GM06990 (cell line): ENCODE measurements at regions not wholly inside any gene's neighbourhood (a gene's known extent, or its start where the extent isn't known, plus 50 kb on each side); places are given as distances from the start of the nearest gene placed in this dataset.

Source experiments
- DNase-seq: peaks from one replicate; pipeline ENCODE4 v3.0.0-alpha.2; 2011; ENCODE audit not compliant: insufficient read length; ENCODE audit errors: extremely low read depth
- H3K27me3 ChIP-seq: replicated peaks from 2 replicates; pipeline ENCODE4 v1.6.0; 2011; ENCODE audit warnings: low read length; ENCODE audit not compliant: control insufficient read depth, insufficient read depth
- H3K36me3 ChIP-seq: 2 replicates; pipeline ENCODE4 v1.5.1; 2011; ENCODE audit warnings: low read length; ENCODE audit not compliant: control insufficient read depth, insufficient read depth
- H3K4me3 ChIP-seq: replicated peaks from 2 replicates; pipeline ENCODE4 v1.5.1; 2011; ENCODE audit warnings: low read depth, mild to moderate bottlenecking, control low read depth, low read length
- CTCF ChIP-seq: IDR thresholded peaks from 2 replicates; pipeline ENCODE4 v1.5.1; 2011; ENCODE audit warnings: low read length, control low read depth, mild to moderate bottlenecking, inconsistent platforms; ENCODE audit not compliant: insufficient read depth, poor library complexity, severe bottlenecking

GRCh38 chr11:122604621-122605020, 50.9 kb upstream of the UBASH3B start:
- no peaks in the 10 kb centered on the region; the same call in none of the 2 replicates for H3K27me3 ChIP-seq
- no peaks in the 10 kb centered on the region for H3K36me3 ChIP-seq
- no peak for TF ChIP-seq CTCF
- DNase-seq, result no peak
- no peak overlapping the region for H3K4me3 ChIP-seq

- Histone ChIP-seq H3K36me3 (no peaks in the 10 kb centered on the region), H3K27me3 (no peaks in the 10 kb centered on the region; the same call in none of the 2 replicates), H3K4me3 (no peak overlapping the region)
- no peak for TF ChIP-seq CTCF
- no peak for DNase-seq
These were observed 54.1 kb upstream of the UBASH3B start for GRCh38 chr11:122601141-122602125.

GRCh38 chr11:122600290-122600689, 55.2 kb upstream of the UBASH3B start:
- Histone ChIP-seq H3K27me3 (no peaks in the 10 kb centered on the region; the same call in none of the 2 replicates), H3K36me3 (no peaks in the 10 kb centered on the region), H3K4me3 (no peak overlapping the region)
- DNase-seq, result no peak
- no peak for TF ChIP-seq CTCF

- no peaks in the 10 kb centered on the region; the same call in none of the 2 replicates for H3K27me3 ChIP-seq
- no peak for TF ChIP-seq CTCF
- H3K36me3 ChIP-seq, result no peaks in the 10 kb centered on the region
- H3K4me3 ChIP-seq, result no peak overlapping the region
- no peak for DNase-seq
These were observed 56.1 kb upstream of the UBASH3B start for GRCh38 chr11:122599434-122599833.

GRCh38 chr11:122598971-122599370, 56.6 kb upstream of the UBASH3B start:
- no peak for DNase-seq
- Histone ChIP-seq H3K36me3 (no peaks in the 10 kb centered on the region), H3K4me3 (no peak overlapping the region), H3K27me3 (no peaks in the 10 kb centered on the region; the same call in none of the 2 replicates)
- TF ChIP-seq CTCF, result no peak
